Prostate gland (tissue), 2 donors: ENCODE measurements at regions not wholly inside any gene's neighbourhood (a gene's known extent, or its start where the extent isn't known, plus 50 kb on each side); places are given as distances from the start of the nearest gene placed in this dataset.
"Not testable (repeated sequence)": the region's sequence is repeated elsewhere in the genome, so short reads cannot be mapped to it uniquely, and the experiment has no call there.

Experiments used
- DNase-seq: peaks from one replicate; pipeline ENCODE4 v3.0.0-alpha.2; 2019; ENCODE audit warnings: low spot score
- H3K27ac ChIP-seq, 2 donors: fragments of 200-600 bp; sonication (generic); 2 replicates each; pipeline ENCODE4 v1.5.1; 2017 to 2019
- H3K27me3 ChIP-seq: fragments of 200-600 bp; sonication (generic); replicated peaks from 2 replicates; pipeline ENCODE4 v1.5.1; 2019; ENCODE audit not compliant: insufficient read depth
- H3K36me3 ChIP-seq, 2 donors: fragments of 200-600 bp; sonication (generic); 1 replicate in 1 of 2; 2 replicates in 1 of 2; pipeline versions ENCODE4 v1.5.1 to v1.8.1; 2017 to 2019
- H3K4me1 ChIP-seq: fragments of 200-600 bp; sonication (generic); replicated peaks from 2 replicates; pipeline ENCODE4 v1.5.1; 2019
- H3K4me3 ChIP-seq, 2 donors: fragments of 200-600 bp; sonication (generic); 2 replicates each; pipeline ENCODE4 v1.5.1; 2017 to 2019
- H3K9me3 ChIP-seq: fragments of 200-600 bp; sonication (generic); 2 replicates; pipeline ENCODE4 v1.5.1; 2017
- POLR2A ChIP-seq: fragments of 450-650 bp; IDR thresholded peaks from one replicate; pipeline ENCODE4 v1.6.1; 2016; ENCODE audit warnings: antibody characterized with exemption, mild to moderate bottlenecking
- POLR2AphosphoS5 ChIP-seq: sonication (generic); formaldehyde crosslinking; IDR thresholded peaks from one replicate; pipeline ENCODE4 v1.6.1; 2017; ENCODE audit warnings: antibody characterized with exemption
- WGBS: methylation state at CpG from one replicate; pipeline ENCODE4 v1.1.5; 2018; 5-methylcytosine and 5-hydroxymethylcytosine counted together
- intact Hi-C: fragments of 100-400 bp; cut with DNase I; formaldehyde crosslinking; loops from one replicate; pipeline ENCODE4 v1.14.2; 2022
- TF ChIP-seq, protein P1 (sequence below), 4 experiments: fragments of 200-600 bp in 2 of 4; fragments of 450-650 bp in 2 of 4; sonication (generic) in 2 of 4; IDR thresholded peaks; 1 replicate in 3 of 4; 2 replicates in 1 of 4; pipeline ENCODE4 v1.5.1; 2016 to 2019; ENCODE audit warnings: antibody characterized with exemption in 4 of 4, mild to moderate bottlenecking in 2 of 4, moderate library complexity in 2 of 4

DNA sequence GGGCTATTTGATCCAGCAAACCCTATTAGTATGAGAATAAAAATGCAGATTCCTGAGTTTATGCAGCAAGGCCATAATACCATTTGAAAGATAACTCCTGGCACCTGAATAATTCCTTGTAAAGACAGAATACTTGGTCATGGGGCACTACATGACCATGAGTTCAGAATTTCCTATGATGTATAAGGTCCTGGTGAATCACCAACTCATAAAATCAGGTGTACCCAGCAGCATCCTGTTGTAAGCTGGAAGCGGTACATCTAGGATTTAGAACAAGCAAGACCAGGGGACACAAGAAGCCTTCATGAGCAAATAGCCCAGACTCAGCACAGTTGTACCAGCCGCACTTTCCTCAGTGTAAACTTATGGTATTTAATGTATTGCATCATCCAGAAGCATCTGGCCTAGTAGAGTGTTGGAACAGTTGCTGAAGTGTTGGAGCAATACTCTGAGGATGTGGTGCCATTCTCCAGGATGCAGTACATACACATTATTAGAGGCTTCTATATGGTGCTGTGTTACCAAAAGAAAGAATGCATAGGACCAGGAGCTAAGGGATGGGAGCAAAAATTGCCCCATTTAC, 233.4 kb downstream of the SQOR start:
- DNase-seq, result no peak
- TF ChIP-seq POLR2AphosphoS5 (no peak), POLR2A (no peak)
- TF ChIP-seq, protein P1, sequence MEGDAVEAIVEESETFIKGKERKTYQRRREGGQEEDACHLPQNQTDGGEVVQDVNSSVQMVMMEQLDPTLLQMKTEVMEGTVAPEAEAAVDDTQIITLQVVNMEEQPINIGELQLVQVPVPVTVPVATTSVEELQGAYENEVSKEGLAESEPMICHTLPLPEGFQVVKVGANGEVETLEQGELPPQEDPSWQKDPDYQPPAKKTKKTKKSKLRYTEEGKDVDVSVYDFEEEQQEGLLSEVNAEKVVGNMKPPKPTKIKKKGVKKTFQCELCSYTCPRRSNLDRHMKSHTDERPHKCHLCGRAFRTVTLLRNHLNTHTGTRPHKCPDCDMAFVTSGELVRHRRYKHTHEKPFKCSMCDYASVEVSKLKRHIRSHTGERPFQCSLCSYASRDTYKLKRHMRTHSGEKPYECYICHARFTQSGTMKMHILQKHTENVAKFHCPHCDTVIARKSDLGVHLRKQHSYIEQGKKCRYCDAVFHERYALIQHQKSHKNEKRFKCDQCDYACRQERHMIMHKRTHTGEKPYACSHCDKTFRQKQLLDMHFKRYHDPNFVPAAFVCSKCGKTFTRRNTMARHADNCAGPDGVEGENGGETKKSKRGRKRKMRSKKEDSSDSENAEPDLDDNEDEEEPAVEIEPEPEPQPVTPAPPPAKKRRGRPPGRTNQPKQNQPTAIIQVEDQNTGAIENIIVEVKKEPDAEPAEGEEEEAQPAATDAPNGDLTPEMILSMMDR (IDR thresholded peaks at IDR 0.05), result no peak
- no peaks in the 10 kb centered on the region for H3K9me3 ChIP-seq
- H3K4me1 ChIP-seq, result no peaks in the 10 kb centered on the region
- no peaks in the 10 kb centered on the region for H3K27me3 ChIP-seq
- no peaks in the 10 kb centered on the region for H3K36me3 ChIP-seq
- H3K27ac ChIP-seq, result no peak overlapping the region
- H3K4me3 ChIP-seq, result no peak overlapping the region
- 95% methylated on average over 2 of the region's 2 CpGs for WGBS
- intact Hi-C loops, result no loop called here

DNA sequence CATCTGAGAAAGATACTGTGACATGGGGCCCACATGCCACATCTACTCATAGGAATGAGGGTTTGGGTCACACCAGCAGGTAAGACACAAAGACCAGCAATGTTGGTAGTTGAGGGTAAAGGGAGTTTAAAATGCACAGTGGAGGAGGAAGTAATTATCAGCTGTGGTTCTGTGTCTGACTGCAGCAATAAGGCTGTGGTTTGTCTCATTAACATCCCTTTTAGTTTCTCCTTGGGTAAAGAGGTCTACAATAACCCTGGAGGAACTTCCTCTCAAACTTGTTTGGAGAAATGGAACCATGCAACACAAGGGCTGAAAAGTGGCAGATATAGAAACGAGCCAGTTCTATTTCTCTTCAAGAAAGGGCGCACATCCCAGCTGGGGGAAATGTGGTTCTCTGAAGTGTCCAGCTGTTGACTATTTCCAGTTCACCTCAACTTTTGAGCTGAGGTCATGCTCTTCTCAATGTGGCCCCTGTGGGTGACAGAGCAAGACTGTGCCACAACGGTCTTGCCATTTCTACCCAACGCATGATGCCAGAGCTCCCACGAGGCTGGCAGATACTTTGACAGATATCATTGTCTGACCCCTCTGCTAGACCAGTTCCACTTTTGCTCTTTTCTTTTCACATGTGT, 234.3 kb downstream of the SQOR start:
- no peak overlapping the region for H3K27ac ChIP-seq
- H3K27me3 ChIP-seq, result no peaks in the 10 kb centered on the region
- H3K36me3 ChIP-seq, result no peaks in the 10 kb centered on the region
- no peaks in the 10 kb centered on the region for H3K9me3 ChIP-seq
- no peak overlapping the region for H3K4me3 ChIP-seq
- TF ChIP-seq POLR2AphosphoS5 (no peak), POLR2A (no peak)
- TF ChIP-seq, protein P1 (IDR thresholded peaks at IDR 0.05), result no peak
- no peak for DNase-seq
- intact Hi-C loops, result no loop called here
- 90% methylated on average over 5 of the region's 5 CpGs for WGBS
- no peaks in the 10 kb centered on the region for H3K4me1 ChIP-seq

DNA sequence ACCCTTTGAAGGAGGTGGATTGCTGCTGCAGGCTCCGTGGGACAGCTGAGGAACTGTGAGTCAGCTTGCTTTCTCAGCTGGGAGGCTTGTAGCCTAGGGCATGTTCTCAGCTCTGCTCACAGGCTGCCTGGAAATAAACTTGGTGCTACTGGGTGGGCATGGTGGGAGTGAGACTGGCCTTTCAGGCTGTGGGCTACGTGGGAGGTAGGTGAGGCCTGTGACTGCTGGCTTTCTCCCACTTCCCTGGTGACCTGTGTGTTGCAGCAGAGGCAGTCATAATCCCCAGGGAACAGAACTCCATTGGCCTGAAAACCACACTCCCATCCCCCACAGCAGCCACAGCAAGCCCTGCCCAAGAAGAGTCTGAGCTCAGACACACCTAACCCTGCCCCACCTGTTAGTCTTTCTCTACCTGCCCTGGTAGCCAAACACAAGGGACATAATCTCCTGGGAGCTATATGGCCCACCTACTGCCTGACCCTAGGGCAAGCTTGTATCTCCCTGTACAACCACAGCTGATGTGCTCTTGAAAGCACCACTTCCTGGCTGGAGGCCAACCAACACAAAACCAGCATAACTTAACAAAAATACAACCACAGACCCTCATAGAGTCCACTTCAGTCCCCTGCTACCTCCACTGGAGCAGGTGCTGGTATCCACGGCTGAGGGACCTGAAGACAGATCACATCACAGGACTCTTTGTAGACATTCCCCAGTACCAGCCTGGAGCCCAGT, 236.5 kb downstream of the SQOR start:
- no peaks in the 10 kb centered on the region for H3K36me3 ChIP-seq
- H3K27ac ChIP-seq, result no peak overlapping the region
- no peak for TF ChIP-seq POLR2AphosphoS5
- TF ChIP-seq, protein P1 (IDR thresholded peaks at IDR 0.05), result no peak
- no peak for TF ChIP-seq POLR2A
- H3K4me3 ChIP-seq, result no peak overlapping the region
- H3K27me3 ChIP-seq, result no peaks in the 10 kb centered on the region
- H3K9me3 ChIP-seq, result no peaks in the 10 kb centered on the region
- intact Hi-C loops, result no loop called here
- DNase-seq, result no peak
- WGBS, result 77% methylated on average over 3 of the region's 3 CpGs
- H3K4me1 ChIP-seq, result no peaks in the 10 kb centered on the region

DNA sequence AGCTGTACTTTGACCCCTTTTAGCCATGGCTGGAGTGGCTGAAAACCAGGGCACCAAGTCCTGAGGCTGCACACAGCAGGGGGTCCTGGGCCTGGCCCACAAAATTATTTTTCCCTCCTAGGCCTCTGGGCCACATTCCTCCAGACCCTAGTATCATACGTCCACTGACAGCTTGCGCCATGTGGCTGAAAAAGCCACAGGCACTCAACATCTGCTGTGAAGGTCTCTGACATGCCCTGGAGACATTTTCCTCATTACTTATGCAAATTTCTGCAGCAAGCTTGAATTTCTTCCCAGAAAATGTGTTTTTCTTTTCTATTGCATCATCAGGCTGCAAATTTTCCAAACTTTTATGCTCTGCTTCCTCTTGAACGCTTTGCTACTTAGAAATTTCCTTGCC, 239.0 kb downstream of the SQOR start:
- TF ChIP-seq, protein P1 (IDR thresholded peaks at IDR 0.05), result no peak
- TF ChIP-seq POLR2A (no peak), POLR2AphosphoS5 (no peak)
- Histone ChIP-seq H3K36me3 (no peaks in the 10 kb centered on the region), H3K9me3 (no peaks in the 10 kb centered on the region), H3K27me3 (no peaks in the 10 kb centered on the region), H3K27ac (no peak overlapping the region), H3K4me1 (no peaks in the 10 kb centered on the region), H3K4me3 (no peak overlapping the region)
- 70% methylated on average over 3 of the region's 3 CpGs for WGBS
- intact Hi-C loops, result no loop called here
- DNase-seq, result no peak

DNA sequence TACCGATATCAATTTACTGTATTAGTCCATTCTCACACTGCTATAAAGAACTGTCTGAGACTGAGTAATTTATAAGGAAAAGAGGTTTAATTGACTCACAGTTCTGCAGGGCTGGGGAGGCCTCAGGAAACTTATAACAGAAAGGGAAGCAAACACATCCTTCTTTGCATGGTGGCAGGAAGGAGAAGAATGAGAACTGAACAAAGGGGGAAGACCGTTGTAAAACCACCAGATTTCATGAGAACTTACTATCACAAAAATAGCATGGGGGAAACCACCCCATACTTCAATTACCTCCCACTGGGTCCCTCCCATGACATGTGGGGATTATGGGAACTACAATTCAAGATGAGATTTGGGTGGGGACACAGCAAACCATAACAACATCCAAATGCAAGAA, 239.7 kb downstream of the SQOR start:
- H3K4me1 ChIP-seq, intact Hi-C loops, H3K36me3 ChIP-seq, H3K27me3 ChIP-seq, DNase-seq, H3K4me3 ChIP-seq, H3K9me3 ChIP-seq, H3K27ac ChIP-seq: not testable (repeated sequence)
- 92% methylated on average over 2 of the region's 2 CpGs for WGBS
